D721Med (cell line): ENCODE measurements at regions not wholly inside any gene's neighbourhood (a gene's known extent, or its start where the extent isn't known, plus 50 kb on each side); places are given as distances from the start of the nearest gene placed in this dataset.

Experiments used
- DNase-seq: peaks from one replicate; pipeline ENCODE4 v3.0.0; 2011; ENCODE audit warnings: low spot score; ENCODE audit not compliant: insufficient read length
- FAIRE-seq: peaks from 2 replicates; lab custom pipeline; 2011; peaks lifted over from hg19 to GRCh38; lab: Jason Lieb, UNC
- TF ChIP-seq, protein P1 (sequence below): IDR thresholded peaks from 2 replicates; pipeline ENCODE4 v1.5.1; 2012; ENCODE audit warnings: mild to moderate bottlenecking, control low read depth; ENCODE audit not compliant: insufficient read depth; ENCODE audit errors: missing control alignments

DNA sequence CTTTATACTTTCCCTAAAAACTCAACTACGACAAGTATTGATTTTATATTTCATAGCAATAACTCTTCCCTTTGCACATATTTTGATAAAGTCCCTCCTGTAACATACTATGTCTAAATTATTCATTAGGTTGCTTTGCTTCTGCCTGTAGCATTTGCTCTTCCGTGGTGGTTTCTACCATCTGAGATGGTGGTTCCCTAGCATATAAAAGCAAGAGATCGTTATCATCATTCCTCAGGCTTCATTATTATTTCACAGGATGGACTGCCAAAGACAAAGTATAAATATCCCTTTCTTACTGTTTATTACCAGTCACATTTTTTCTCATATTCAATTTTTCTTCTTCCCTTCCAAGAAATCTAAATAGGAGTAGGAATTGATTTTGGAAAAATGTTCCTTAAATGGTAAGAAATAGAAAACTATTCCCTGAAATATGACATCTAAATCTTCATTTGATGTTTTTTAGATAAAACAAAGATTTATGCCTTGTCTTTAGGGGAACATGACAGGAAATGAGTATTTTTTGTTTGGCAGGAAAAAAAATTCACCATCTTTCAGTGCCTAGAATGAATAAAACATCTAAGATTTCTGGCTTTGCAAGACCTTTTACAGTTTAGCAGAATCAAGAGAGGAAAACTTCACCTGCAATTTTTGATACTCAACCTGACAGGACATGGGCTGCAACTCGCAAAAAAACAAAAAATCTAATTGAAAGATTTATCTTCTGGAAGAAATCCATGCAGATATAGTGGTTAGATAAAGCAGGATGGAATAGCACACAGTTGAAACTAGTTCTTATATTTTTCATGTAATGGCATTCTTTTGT is 340.0 kb downstream of the SPRY2 start:
- TF ChIP-seq, protein P1, sequence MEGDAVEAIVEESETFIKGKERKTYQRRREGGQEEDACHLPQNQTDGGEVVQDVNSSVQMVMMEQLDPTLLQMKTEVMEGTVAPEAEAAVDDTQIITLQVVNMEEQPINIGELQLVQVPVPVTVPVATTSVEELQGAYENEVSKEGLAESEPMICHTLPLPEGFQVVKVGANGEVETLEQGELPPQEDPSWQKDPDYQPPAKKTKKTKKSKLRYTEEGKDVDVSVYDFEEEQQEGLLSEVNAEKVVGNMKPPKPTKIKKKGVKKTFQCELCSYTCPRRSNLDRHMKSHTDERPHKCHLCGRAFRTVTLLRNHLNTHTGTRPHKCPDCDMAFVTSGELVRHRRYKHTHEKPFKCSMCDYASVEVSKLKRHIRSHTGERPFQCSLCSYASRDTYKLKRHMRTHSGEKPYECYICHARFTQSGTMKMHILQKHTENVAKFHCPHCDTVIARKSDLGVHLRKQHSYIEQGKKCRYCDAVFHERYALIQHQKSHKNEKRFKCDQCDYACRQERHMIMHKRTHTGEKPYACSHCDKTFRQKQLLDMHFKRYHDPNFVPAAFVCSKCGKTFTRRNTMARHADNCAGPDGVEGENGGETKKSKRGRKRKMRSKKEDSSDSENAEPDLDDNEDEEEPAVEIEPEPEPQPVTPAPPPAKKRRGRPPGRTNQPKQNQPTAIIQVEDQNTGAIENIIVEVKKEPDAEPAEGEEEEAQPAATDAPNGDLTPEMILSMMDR = no peak
- DNase-seq (no peak), FAIRE-seq (no peak)

GRCh38 chr13:79999601-80000000 is 341.3 kb downstream of the SPRY2 start:
- FAIRE-seq = no peak
- DNase-seq = no peak

DNA sequence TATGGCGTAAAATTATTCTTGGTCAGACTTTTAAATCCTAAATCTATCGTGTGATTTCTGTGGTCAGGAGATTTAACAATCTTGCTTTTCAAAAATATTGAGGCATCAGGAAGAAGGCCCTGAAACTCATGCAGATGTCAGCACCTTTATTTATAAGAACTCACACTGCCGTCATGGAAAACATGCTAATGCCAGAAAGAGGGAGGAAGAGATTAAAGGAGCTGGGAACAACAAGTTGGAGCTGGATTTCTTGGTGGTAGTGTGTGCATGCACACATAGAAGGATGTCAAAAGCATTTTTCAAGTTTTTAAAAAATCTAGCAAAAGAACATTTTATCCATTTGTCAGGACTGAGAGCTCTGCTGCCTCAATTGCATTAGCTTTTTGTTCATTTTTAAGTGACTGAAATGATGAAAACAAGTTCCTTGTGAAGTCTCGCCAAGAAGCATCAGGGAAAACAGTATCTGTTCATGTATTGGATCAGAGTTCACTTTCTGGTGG is 342.5 kb downstream of the SPRY2 start:
- TF ChIP-seq, protein P1 = no peak
- no peak for FAIRE-seq

More at GRCh38 chr13:79999601-80000000, 341.3 kb downstream of the SPRY2 start:
- TF ChIP-seq, protein P1 = no peak

GRCh38 chr13:79997244-79997643 is 343.7 kb downstream of the SPRY2 start:
- DNase-seq (no peak), FAIRE-seq (no peak)
- TF ChIP-seq, protein P1 = no peak

More for the DNA sequence above, 342.5 kb downstream of the SPRY2 start:
- no peak for DNase-seq

GRCh38 chr13:79995334-79995733 is 345.6 kb downstream of the SPRY2 start:
- DNase-seq (no peak), FAIRE-seq (no peak)
- TF ChIP-seq, protein P1 = no peak

GRCh38 chr13:79992111-79992510 is 348.8 kb downstream of the SPRY2 start:
- FAIRE-seq (no peak), DNase-seq (no peak)
- TF ChIP-seq, protein P1 = no peak

DNA sequence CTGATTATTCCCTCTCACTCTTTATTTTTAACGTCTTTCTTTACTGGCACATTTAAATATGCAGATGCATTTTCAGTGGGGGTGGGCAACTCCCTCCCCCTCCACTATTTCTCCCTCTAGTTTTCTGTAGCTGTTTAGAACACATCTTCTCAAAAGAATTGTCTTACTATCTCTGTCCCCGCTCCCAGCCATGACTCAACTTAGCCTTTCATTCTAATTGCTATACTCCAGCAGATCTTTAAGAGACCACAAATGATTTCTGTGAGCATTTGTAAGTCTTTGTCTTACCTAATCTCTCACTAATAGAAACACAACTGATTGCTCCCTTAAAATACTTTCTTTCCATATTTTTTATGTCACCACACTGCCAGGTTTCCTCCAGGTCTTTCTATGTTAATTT is 350.9 kb downstream of the SPRY2 start:
- FAIRE-seq (no peak), DNase-seq (no peak)
- TF ChIP-seq, protein P1 = no peak
